ENCODE measurements at regions not wholly inside any gene's neighbourhood (a gene's known extent, or its start where the extent isn't known, plus 50 kb on each side); places are given as distances from the start of the nearest gene placed in this dataset.

GRCh38 chr2:128564551-128564950, 245.9 kb upstream of the HS6ST1 start (continued):
- TF ChIP-seq UBTF (IDR thresholded peaks at IDR 0.05; ENCODE audit: borderline replicate concordance in 1 of 2, low read depth in 2 of 2, low read length in 2 of 2) (no peak), TSHZ1 (CRISPR knock-in tag; IDR thresholded peaks at IDR 0.05) (no peak), SMARCC2 (IDR thresholded peaks at IDR 0.05; ENCODE audit: low read depth) (no peak), SMAD2 (IDR thresholded peaks at IDR 0.05; ENCODE audit: low read depth, low read length) (no peak), KLF10 (CRISPR knock-in tag; IDR thresholded peaks at IDR 0.05) (no peak), TCF3 (CRISPR knock-in tag; IDR thresholded peaks at IDR 0.05) (no peak)
